HG02588 (cell line): ENCODE measurements at regions not wholly inside any gene's neighbourhood (a gene's known extent, or its start where the extent isn't known, plus 50 kb on each side); places are given as distances from the start of the nearest gene placed in this dataset.

Source experiments
- ATAC-seq: cut with Tn5 transposase; IDR thresholded peaks from one replicate; pipeline ENCODE4 v1.9.1; 2021; ENCODE audit warnings: mild to moderate bottlenecking, moderate library complexity; ENCODE audit not compliant: unreplicated experiment

GRCh38 chr10:4456279-4456678 is 369.7 kb upstream of the AKR1E2 start:
- ATAC-seq, result no peak

GRCh38 chr10:4453950-4454349 is 372.1 kb upstream of the AKR1E2 start:
- ATAC-seq, result no peak

GRCh38 chr10:4453276-4453675 is 372.7 kb upstream of the AKR1E2 start:
- ATAC-seq, result no peak

GRCh38 chr10:4450981-4451908 is 374.8 kb upstream of the AKR1E2 start:
- ATAC-seq, result no peak

- no peak for ATAC-seq
Measured at GRCh38 chr10:4450169-4450568, 375.8 kb upstream of the AKR1E2 start.

- ATAC-seq, result no peak
Measured at GRCh38 chr10:4448030-4448429, 378.0 kb upstream of the AKR1E2 start.

- no peak for ATAC-seq
Measured at GRCh38 chr10:4443419-4443818, 382.6 kb upstream of the AKR1E2 start.

GRCh38 chr10:4442296-4442695 is 383.7 kb upstream of the AKR1E2 start:
- no peak for ATAC-seq

GRCh38 chr10:4440260-4440659 is 385.7 kb upstream of the AKR1E2 start:
- no peak for ATAC-seq

GRCh38 chr10:4437791-4438190 is 388.2 kb upstream of the AKR1E2 start:
- no peak for ATAC-seq

GRCh38 chr10:4437061-4437460 is 388.9 kb upstream of the AKR1E2 start:
- ATAC-seq, result no peak

- no peak for ATAC-seq
Measured at GRCh38 chr10:4436103-4436502, 389.9 kb upstream of the AKR1E2 start.

- no peak for ATAC-seq
Measured at GRCh38 chr10:4434516-4435071, 391.4 kb upstream of the AKR1E2 start.

GRCh38 chr10:4434105-4434504 is 391.9 kb upstream of the AKR1E2 start:
- ATAC-seq, result no peak

GRCh38 chr10:4431114-4431863 is 394.7 kb upstream of the AKR1E2 start:
- ATAC-seq, result no peak

GRCh38 chr10:4429571-4429970 is 396.4 kb upstream of the AKR1E2 start:
- ATAC-seq, result no peak

GRCh38 chr10:4427532-4427931 is 398.5 kb upstream of the AKR1E2 start:
- no peak for ATAC-seq

GRCh38 chr10:4426866-4427265 is 399.1 kb upstream of the AKR1E2 start:
- ATAC-seq, result no peak

- ATAC-seq, result no peak
Measured at GRCh38 chr10:4409319-4409718, 416.7 kb upstream of the AKR1E2 start.

GRCh38 chr10:4407783-4408182 is 418.2 kb upstream of the AKR1E2 start:
- no peak for ATAC-seq

GRCh38 chr10:4405828-4406227 is 420.2 kb upstream of the AKR1E2 start:
- ATAC-seq, result no peak
